Motor neuron (in vitro differentiated cells): ENCODE measurements at regions not wholly inside any gene's neighbourhood (a gene's known extent, or its start where the extent isn't known, plus 50 kb on each side); places are given as distances from the start of the nearest gene placed in this dataset.
"Not testable (repeated sequence)": the region's sequence is repeated elsewhere in the genome, so short reads cannot be mapped to it uniquely, and the experiment has no call there.

Experiments used
- ATAC-seq, 8 experiments: fragments of 200-7000 bp; cut with Tn5 transposase; replicated peaks in 6 of 8; 2 replicates each; pipeline ENCODE4 v1.8.0; 2021; ENCODE audit warnings: mild to moderate bottlenecking in 8 of 8, moderate library complexity in 8 of 8
- H3K27ac ChIP-seq, 2 donors: fragments of 250-450 bp; sonication (Bioruptor Pico); 2 replicates each; pipeline ENCODE4 v1.9.0; 2021; ENCODE audit warnings: antibody characterized with exemption in 2 of 2, mild to moderate bottlenecking in 2 of 2, moderate library complexity in 1 of 2
- H3K4me1 ChIP-seq, 2 donors: fragments of 250-450 bp; sonication (Bioruptor Pico); replicated peaks in 1 of 2; 2 replicates each; pipeline ENCODE4 v1.6.1; 2021; ENCODE audit warnings: antibody characterized with exemption in 2 of 2, mild to moderate bottlenecking in 2 of 2, moderate library complexity in 1 of 2
- H3K4me3 ChIP-seq, 5 donors: fragments of 250-450 bp; sonication (Bioruptor Pico); 2 replicates each; pipeline ENCODE4 v1.9.0; 2021; ENCODE audit warnings: antibody characterized with exemption in 5 of 5, mild to moderate bottlenecking in 5 of 5, moderate library complexity in 4 of 5
- WGBS, 10 experiments: fragments of 450-650 bp; shearing (Covaris generic); methylation state at CpG; one replicate each; pipeline ENCODE4 v1.0.0; 2022; 5-methylcytosine and 5-hydroxymethylcytosine counted together
- in situ Hi-C, 9 experiments: fragments of 400-800 bp; cut with MboI; loops; one replicate each; pipeline ENCODE4 v1.15.0; 2021; ENCODE audit warnings: low sequenced_read_pairs in 9 of 9, low pct_unique_long_range_greater_than_20kb in 2 of 9; ENCODE audit not compliant: unreplicated experiment in 9 of 9

GRCh38 chr3:33941804-33942203, 143.4 kb downstream of the PDCD6IP start:
- H3K4me1 ChIP-seq, result peaks cover 5 to 24% of the 10 kb centered on the region in 2 donors
- in situ Hi-C loops, result no loop called here
- no peak overlapping the region for H3K27ac ChIP-seq

GRCh38 chr3:33942483-33943150, 144.2 kb downstream of the PDCD6IP start:
- in situ Hi-C loops, result no loop called here
- peaks cover 5 to 17% of the 10 kb centered on the region in 2 donors for H3K4me1 ChIP-seq
- no peak overlapping the region for H3K4me3 ChIP-seq
- WGBS, 10 experiments, result 0 to 100% (median 91%) methylated on average over 1 to 4 of the region's 4 CpGs; no CpG with 5 or more reads in 1 of the 10 experiments
- H3K27ac ChIP-seq, result no peak overlapping the region
- ATAC-seq, result peak in 1 of 8 experiments; percentile 51

More at GRCh38 chr3:33941804-33942203, 143.4 kb downstream of the PDCD6IP start:
- 60 to 100% (median 80%) methylated on average over 1 of the region's 1 CpG; no CpG with 5 or more reads in 5 of the 10 experiments for WGBS, 10 experiments
- no peak for ATAC-seq
- no peak overlapping the region for H3K4me3 ChIP-seq

GRCh38 chr3:33943277-33943676, 144.8 kb downstream of the PDCD6IP start:
- ATAC-seq, result no peak
- Histone ChIP-seq H3K4me1 (peaks cover 5 to 17% of the 10 kb centered on the region in 2 donors), H3K4me3 (no peak overlapping the region), H3K27ac (no peak overlapping the region)
- in situ Hi-C loops, result no loop called here

- ATAC-seq, H3K27ac ChIP-seq, in situ Hi-C loops, H3K4me1 ChIP-seq, H3K4me3 ChIP-seq: not testable (repeated sequence)
These were observed 148.2 kb downstream of the PDCD6IP start for GRCh38 chr3:33946612-33947011.

- WGBS, 10 experiments, result 17 to 100% (median 68%) methylated on average over 1 to 4 of the region's 4 CpGs; no CpG with 5 or more reads in 2 of the 10 experiments
- ATAC-seq, result no peak
- Histone ChIP-seq H3K27ac (no peak overlapping the region), H3K4me3 (no peak overlapping the region), H3K4me1 (no peaks in the 10 kb centered on the region)
- in situ Hi-C loops, result no loop called here
These were observed 149.1 kb downstream of the PDCD6IP start for GRCh38 chr3:33947272-33948195.

- Histone ChIP-seq H3K4me3 (no peak overlapping the region), H3K4me1 (peaks cover 0 to 9% of the 10 kb centered on the region in 2 donors), H3K27ac (no peak overlapping the region)
- no peak for ATAC-seq
- 0 to 100% (median 46%) methylated on average over 1 of the region's 1 CpG; no CpG with 5 or more reads in 2 of the 10 experiments for WGBS, 10 experiments
- in situ Hi-C loops, result no loop called here
These were observed 150.6 kb downstream of the PDCD6IP start for GRCh38 chr3:33949074-33949473.

- peaks cover 0 to 22% of the 10 kb centered on the region in 2 donors for H3K4me1 ChIP-seq
- H3K27ac ChIP-seq, result no peak overlapping the region
- 37 to 100% (median 73%) methylated on average over 1 to 3 of the region's 3 CpGs; no CpG with 5 or more reads in 2 of the 10 experiments for WGBS, 10 experiments
- in situ Hi-C loops, result no loop called here
- peak in 1 of 8 experiments; percentile 21 for ATAC-seq
- no peak overlapping the region for H3K4me3 ChIP-seq
These were observed 156.5 kb downstream of the PDCD6IP start for GRCh38 chr3:33954956-33955355.

- peak in 1 of 8 experiments; percentile 36 for ATAC-seq
- Histone ChIP-seq H3K4me1 (peaks cover 0 to 22% of the 10 kb centered on the region in 2 donors), H3K4me3 (no peak overlapping the region), H3K27ac (no peak overlapping the region)
- WGBS, 10 experiments, result 0 to 100% (median 35%) methylated on average over 1 to 2 of the region's 2 CpGs; no CpG with 5 or more reads in 4 of the 10 experiments
- in situ Hi-C loops, result no loop called here
These were observed 157.8 kb downstream of the PDCD6IP start for GRCh38 chr3:33956206-33956605.

- Histone ChIP-seq H3K27ac (no peak overlapping the region), H3K4me1 (peaks cover 0 to 22% of the 10 kb centered on the region in 2 donors), H3K4me3 (no peak overlapping the region)
- in situ Hi-C loops, result no loop called here
- 10 to 100% (median 89%) methylated on average over 1 to 4 of the region's 4 CpGs; no CpG with 5 or more reads in 6 of the 10 experiments for WGBS, 10 experiments
- no peak for ATAC-seq
These were observed 158.3 kb downstream of the PDCD6IP start for GRCh38 chr3:33956776-33957175.

- WGBS, 10 experiments, result 63 to 100% (median 80%) methylated on average over 1 to 4 of the region's 5 CpGs; no CpG with 5 or more reads in 3 of the 10 experiments
- H3K4me1 ChIP-seq, result peaks cover 0 to 22% of the 10 kb centered on the region in 2 donors
- in situ Hi-C loops, result no loop called here
- ATAC-seq, result no peak
- no peak overlapping the region for H3K27ac ChIP-seq
- no peak overlapping the region for H3K4me3 ChIP-seq
These were observed 158.7 kb downstream of the PDCD6IP start for GRCh38 chr3:33957176-33957575.

- peaks cover 0 to 15% of the 10 kb centered on the region in 2 donors for H3K4me1 ChIP-seq
- WGBS, 10 experiments, result 60 to 100% (median 82%) methylated on average over 1 of the region's 1 CpG; no CpG with 5 or more reads in 4 of the 10 experiments
- ATAC-seq, result peak in 1 of 8 experiments; percentile 60
- H3K27ac ChIP-seq, result no peak overlapping the region
- in situ Hi-C loops, result no loop called here
- no peak overlapping the region for H3K4me3 ChIP-seq
These were observed 160.2 kb downstream of the PDCD6IP start for GRCh38 chr3:33958661-33959060.

GRCh38 chr3:33962396-33962795, 164.0 kb downstream of the PDCD6IP start:
- ATAC-seq, result no peak
- in situ Hi-C loops, result no loop called here
- H3K4me1 ChIP-seq, result no peaks in the 10 kb centered on the region

GRCh38 chr3:33970180-33970579, 171.8 kb downstream of the PDCD6IP start:
- 50 to 100% (median 92%) methylated on average over 1 to 4 of the region's 7 CpGs; no CpG with 5 or more reads in 7 of the 10 experiments for WGBS, 10 experiments
- in situ Hi-C loops, ATAC-seq, H3K4me1 ChIP-seq, H3K4me3 ChIP-seq, H3K27ac ChIP-seq: not testable (repeated sequence)

More at GRCh38 chr3:33962396-33962795, 164.0 kb downstream of the PDCD6IP start:
- 0 to 100% (median 80%) methylated on average over 1 to 3 of the region's 3 CpGs; no CpG with 5 or more reads in 3 of the 10 experiments for WGBS, 10 experiments
- Histone ChIP-seq H3K4me3 (no peak overlapping the region), H3K27ac (no peak overlapping the region)
